ENCODE measurements at regions not wholly inside any gene's neighbourhood (a gene's known extent, or its start where the extent isn't known, plus 50 kb on each side); places are given as distances from the start of the nearest gene placed in this dataset.

DNA sequence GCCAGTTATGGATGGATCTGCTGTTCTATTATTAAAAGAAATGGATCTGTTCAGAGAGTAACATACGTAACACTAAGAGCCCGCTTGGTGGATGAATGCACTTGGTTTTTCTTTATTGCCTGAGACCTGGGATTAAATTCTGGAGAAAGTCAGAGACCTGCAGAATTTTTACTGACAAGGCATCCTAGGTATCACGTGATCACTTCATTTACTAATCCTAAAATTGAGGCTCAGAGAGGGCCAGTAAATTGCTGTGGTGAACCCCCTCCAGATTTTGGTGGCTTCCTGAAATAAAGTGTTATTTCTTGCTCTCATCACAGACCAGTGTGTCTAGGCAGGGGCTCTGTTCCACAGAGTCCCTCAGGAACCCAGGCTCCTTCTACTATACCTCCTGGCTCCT, 187.9 kb upstream of the LARGE1 start:
- TF ChIP-seq, protein P1, sequence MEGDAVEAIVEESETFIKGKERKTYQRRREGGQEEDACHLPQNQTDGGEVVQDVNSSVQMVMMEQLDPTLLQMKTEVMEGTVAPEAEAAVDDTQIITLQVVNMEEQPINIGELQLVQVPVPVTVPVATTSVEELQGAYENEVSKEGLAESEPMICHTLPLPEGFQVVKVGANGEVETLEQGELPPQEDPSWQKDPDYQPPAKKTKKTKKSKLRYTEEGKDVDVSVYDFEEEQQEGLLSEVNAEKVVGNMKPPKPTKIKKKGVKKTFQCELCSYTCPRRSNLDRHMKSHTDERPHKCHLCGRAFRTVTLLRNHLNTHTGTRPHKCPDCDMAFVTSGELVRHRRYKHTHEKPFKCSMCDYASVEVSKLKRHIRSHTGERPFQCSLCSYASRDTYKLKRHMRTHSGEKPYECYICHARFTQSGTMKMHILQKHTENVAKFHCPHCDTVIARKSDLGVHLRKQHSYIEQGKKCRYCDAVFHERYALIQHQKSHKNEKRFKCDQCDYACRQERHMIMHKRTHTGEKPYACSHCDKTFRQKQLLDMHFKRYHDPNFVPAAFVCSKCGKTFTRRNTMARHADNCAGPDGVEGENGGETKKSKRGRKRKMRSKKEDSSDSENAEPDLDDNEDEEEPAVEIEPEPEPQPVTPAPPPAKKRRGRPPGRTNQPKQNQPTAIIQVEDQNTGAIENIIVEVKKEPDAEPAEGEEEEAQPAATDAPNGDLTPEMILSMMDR (IDR thresholded peaks at IDR 0.05; ENCODE audit: poor library complexity, severe bottlenecking), result no peak
- DNase-seq (ENCODE audit: low spot score), result no peak
- H3K27ac ChIP-seq (ENCODE audit: poor library complexity, severe bottlenecking), result no peak overlapping the region
- H3K27me3 ChIP-seq (ENCODE audit: insufficient read depth, poor library complexity, severe bottlenecking), result no peaks in the 10 kb centered on the region
- H3K4me1 ChIP-seq (ENCODE audit: insufficient read depth, poor library complexity, severe bottlenecking), result no peaks in the 10 kb centered on the region
- no peak for ATAC-seq (ENCODE audit: low read depth)
- no peaks in the 10 kb centered on the region for H3K9me3 ChIP-seq (ENCODE audit: severe bottlenecking)
- H3K36me3 ChIP-seq (ENCODE audit: low read depth), result no peaks in the 10 kb centered on the region
- no peak overlapping the region for H3K4me3 ChIP-seq (ENCODE audit: severe bottlenecking)

DNA sequence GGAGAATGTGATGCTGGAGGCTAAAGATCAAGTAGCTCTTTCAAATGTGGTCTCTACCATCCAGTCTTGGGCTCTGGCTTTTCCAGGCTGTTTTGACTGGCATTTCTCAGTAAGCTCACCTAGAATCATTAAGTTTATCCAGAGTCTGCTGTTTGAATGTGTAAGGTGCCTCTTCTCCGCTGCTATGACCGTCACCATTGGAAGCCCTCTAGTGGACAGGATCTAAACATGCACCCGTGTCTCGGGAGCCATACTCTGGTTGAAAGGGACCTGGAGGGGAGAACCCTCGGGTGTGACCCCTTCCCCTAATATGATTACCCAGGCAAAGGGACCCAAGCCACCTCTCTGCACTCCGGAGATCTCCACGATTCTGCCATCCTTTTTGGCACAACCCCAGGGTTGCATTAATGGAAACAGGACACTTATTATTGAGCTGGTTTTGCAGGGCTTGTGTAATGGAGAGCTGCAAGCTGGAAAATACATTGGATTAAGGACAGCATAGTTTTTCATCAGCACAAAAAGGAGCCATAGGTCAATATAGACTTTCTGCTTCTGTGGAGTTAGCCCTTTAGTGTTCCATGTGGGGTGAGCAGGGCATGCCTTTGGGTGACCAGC, 191.0 kb upstream of the LARGE1 start:
- TF ChIP-seq, protein P1 (IDR thresholded peaks at IDR 0.05; ENCODE audit: poor library complexity, severe bottlenecking), result peak; percentile 61
- H3K4me1 ChIP-seq (ENCODE audit: insufficient read depth, poor library complexity, severe bottlenecking), result no peaks in the 10 kb centered on the region
- DNase-seq (ENCODE audit: low spot score) (no peak), ATAC-seq (ENCODE audit: low read depth) (peak; percentile 59; the same call in 2 of the 3 replicates)
- H3K36me3 ChIP-seq (ENCODE audit: low read depth), result no peaks in the 10 kb centered on the region
- no peaks in the 10 kb centered on the region for H3K9me3 ChIP-seq (ENCODE audit: severe bottlenecking)
- H3K27ac ChIP-seq (ENCODE audit: poor library complexity, severe bottlenecking), result no peak overlapping the region
- no peak overlapping the region for H3K4me3 ChIP-seq (ENCODE audit: severe bottlenecking)
- H3K27me3 ChIP-seq (ENCODE audit: insufficient read depth, poor library complexity, severe bottlenecking), result no peaks in the 10 kb centered on the region

DNA sequence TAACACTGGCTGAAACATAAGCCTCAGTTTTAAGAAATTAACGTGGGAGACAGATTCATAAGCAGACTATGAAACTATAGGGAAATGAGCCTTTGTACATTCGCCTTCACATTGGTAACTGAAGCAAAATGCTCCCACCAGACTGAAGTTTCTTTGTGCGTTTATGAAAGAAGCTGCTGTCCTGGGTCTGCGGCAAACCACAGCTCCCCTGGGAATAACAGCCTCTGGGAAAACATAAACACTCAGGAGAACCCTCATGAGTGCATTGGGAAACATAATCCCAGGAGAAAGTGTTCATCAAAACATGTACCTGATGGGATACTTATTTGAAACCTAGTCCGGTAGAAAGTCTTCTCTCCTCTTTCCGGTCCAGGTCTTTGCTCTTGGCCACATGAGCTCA, 193.1 kb upstream of the LARGE1 start:
- no peak for ATAC-seq (ENCODE audit: low read depth)

GRCh38 chr22:34114406-34114805, 194.1 kb upstream of the LARGE1 start:
- H3K36me3 ChIP-seq (ENCODE audit: low read depth), result no peaks in the 10 kb centered on the region
- TF ChIP-seq, protein P1 (IDR thresholded peaks at IDR 0.05; ENCODE audit: poor library complexity, severe bottlenecking), result no peak
- DNase-seq (ENCODE audit: low spot score) (no peak), ATAC-seq (ENCODE audit: low read depth) (no peak)
- H3K4me1 ChIP-seq (ENCODE audit: insufficient read depth, poor library complexity, severe bottlenecking), result no peaks in the 10 kb centered on the region
- no peak overlapping the region for H3K4me3 ChIP-seq (ENCODE audit: severe bottlenecking)
- H3K27me3 ChIP-seq (ENCODE audit: insufficient read depth, poor library complexity, severe bottlenecking), result no peaks in the 10 kb centered on the region
- no peak overlapping the region for H3K27ac ChIP-seq (ENCODE audit: poor library complexity, severe bottlenecking)
- no peaks in the 10 kb centered on the region for H3K9me3 ChIP-seq (ENCODE audit: severe bottlenecking)

More for the DNA sequence above, 193.1 kb upstream of the LARGE1 start:
- Histone ChIP-seq H3K4me3 (ENCODE audit: severe bottlenecking) (no peak overlapping the region), H3K36me3 (ENCODE audit: low read depth) (no peaks in the 10 kb centered on the region), H3K27me3 (ENCODE audit: insufficient read depth, poor library complexity, severe bottlenecking) (no peaks in the 10 kb centered on the region), H3K9me3 (ENCODE audit: severe bottlenecking) (no peaks in the 10 kb centered on the region), H3K27ac (ENCODE audit: poor library complexity, severe bottlenecking) (no peak overlapping the region), H3K4me1 (ENCODE audit: insufficient read depth, poor library complexity, severe bottlenecking) (no peaks in the 10 kb centered on the region)
- TF ChIP-seq, protein P1 (IDR thresholded peaks at IDR 0.05; ENCODE audit: poor library complexity, severe bottlenecking), result no peak
- no peak for DNase-seq (ENCODE audit: low spot score)

- H3K9me3 ChIP-seq (ENCODE audit: severe bottlenecking), result no peaks in the 10 kb centered on the region
- H3K4me1 ChIP-seq (ENCODE audit: insufficient read depth, poor library complexity, severe bottlenecking), result no peaks in the 10 kb centered on the region
- H3K27ac ChIP-seq (ENCODE audit: poor library complexity, severe bottlenecking), result no peak overlapping the region
- TF ChIP-seq, protein P1 (IDR thresholded peaks at IDR 0.05; ENCODE audit: poor library complexity, severe bottlenecking), result no peak
- no peaks in the 10 kb centered on the region for H3K36me3 ChIP-seq (ENCODE audit: low read depth)
- DNase-seq (ENCODE audit: low spot score) (no peak), ATAC-seq (ENCODE audit: low read depth) (no peak)
- no peaks in the 10 kb centered on the region for H3K27me3 ChIP-seq (ENCODE audit: insufficient read depth, poor library complexity, severe bottlenecking)
- H3K4me3 ChIP-seq (ENCODE audit: severe bottlenecking), result no peak overlapping the region
Measured at GRCh38 chr22:34115722-34116121, 195.4 kb upstream of the LARGE1 start.
